Mucosa of descending colon (tissue), 3 donors: ENCODE measurements at regions not wholly inside any gene's neighbourhood (a gene's known extent, or its start where the extent isn't known, plus 50 kb on each side); places are given as distances from the start of the nearest gene placed in this dataset.

ENCODE experiments used
- ATAC-seq: fragments of 200-7000 bp; cut with Tn5 transposase; one replicate; pipeline ENCODE4 v1.9.1; 2020; ENCODE audit warnings: mild to moderate bottlenecking, moderate library complexity
- DNase-seq, 3 donors: peaks; one replicate each; pipeline ENCODE4 v3.0.0-alpha.2; 2020
- H3K36me3 ChIP-seq: fragments of 200-600 bp; one replicate; pipeline ENCODE4 v1.8.0; 2021; ENCODE audit warnings: low read depth, mild to moderate bottlenecking
- H3K4me1 ChIP-seq: fragments of 200-600 bp; one replicate; pipeline ENCODE4 v1.8.0; 2021; ENCODE audit warnings: low read depth, mild to moderate bottlenecking
- H3K4me3 ChIP-seq: fragments of 200-600 bp; one replicate; pipeline ENCODE4 v1.8.0; 2021; ENCODE audit warnings: mild to moderate bottlenecking
- H3K9me3 ChIP-seq: fragments of 200-600 bp; one replicate; pipeline ENCODE4 v1.8.0; 2021; ENCODE audit warnings: mild to moderate bottlenecking
- intact Hi-C, 2 donors: fragments of 100-400 bp; cut with DNase I in 1 of 2; cut with micrococcal nuclease in 1 of 2; formaldehyde crosslinking; loops; one replicate each; pipeline versions ENCODE4 v1.11.0 to v1.11.1; 2022; cut with DNase I, micrococcal nuclease
- TF ChIP-seq, protein P1 (sequence below): fragments of 200-600 bp; IDR thresholded peaks from one replicate; pipeline ENCODE4 v1.8.0; 2022; ENCODE audit warnings: antibody characterized with exemption, mild to moderate bottlenecking
- donor health status: DM: no; HTN: no; CAD: no; lungs with moderate emphysema.
- donor health status: DM: no; HTN: no; CAD: no.
- donor health status: DM: no; HTN: yes; CAD: no.

GRCh38 chr3:74897006-74897405 is 282.5 kb upstream of the CNTN3 start:
- H3K4me3 ChIP-seq, result no peak overlapping the region
- ATAC-seq (no peak), DNase-seq (no peak)
- H3K36me3 ChIP-seq, result no peaks in the 10 kb centered on the region
- TF ChIP-seq, protein P1, sequence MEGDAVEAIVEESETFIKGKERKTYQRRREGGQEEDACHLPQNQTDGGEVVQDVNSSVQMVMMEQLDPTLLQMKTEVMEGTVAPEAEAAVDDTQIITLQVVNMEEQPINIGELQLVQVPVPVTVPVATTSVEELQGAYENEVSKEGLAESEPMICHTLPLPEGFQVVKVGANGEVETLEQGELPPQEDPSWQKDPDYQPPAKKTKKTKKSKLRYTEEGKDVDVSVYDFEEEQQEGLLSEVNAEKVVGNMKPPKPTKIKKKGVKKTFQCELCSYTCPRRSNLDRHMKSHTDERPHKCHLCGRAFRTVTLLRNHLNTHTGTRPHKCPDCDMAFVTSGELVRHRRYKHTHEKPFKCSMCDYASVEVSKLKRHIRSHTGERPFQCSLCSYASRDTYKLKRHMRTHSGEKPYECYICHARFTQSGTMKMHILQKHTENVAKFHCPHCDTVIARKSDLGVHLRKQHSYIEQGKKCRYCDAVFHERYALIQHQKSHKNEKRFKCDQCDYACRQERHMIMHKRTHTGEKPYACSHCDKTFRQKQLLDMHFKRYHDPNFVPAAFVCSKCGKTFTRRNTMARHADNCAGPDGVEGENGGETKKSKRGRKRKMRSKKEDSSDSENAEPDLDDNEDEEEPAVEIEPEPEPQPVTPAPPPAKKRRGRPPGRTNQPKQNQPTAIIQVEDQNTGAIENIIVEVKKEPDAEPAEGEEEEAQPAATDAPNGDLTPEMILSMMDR, result no peak
- intact Hi-C loops, result no loop called here
- H3K4me1 ChIP-seq, result no peaks in the 10 kb centered on the region
- no peaks in the 10 kb centered on the region for H3K9me3 ChIP-seq

- ATAC-seq, result no peak
- intact Hi-C loops, result no loop called here
- no peaks in the 10 kb centered on the region for H3K9me3 ChIP-seq
These were observed 276.9 kb upstream of the CNTN3 start for GRCh38 chr3:74891312-74891711.

GRCh38 chr3:74883690-74884089 is 269.2 kb upstream of the CNTN3 start:
- no peaks in the 10 kb centered on the region for H3K9me3 ChIP-seq
- TF ChIP-seq, protein P1, result no peak
- no peaks in the 10 kb centered on the region for H3K36me3 ChIP-seq
- H3K4me3 ChIP-seq, result no peak overlapping the region
- no peaks in the 10 kb centered on the region for H3K4me1 ChIP-seq
- DNase-seq (peak in 1 of 3 donors; percentile 2), ATAC-seq (no peak)
- intact Hi-C loops, result no loop called here

More at GRCh38 chr3:74891312-74891711, 276.9 kb upstream of the CNTN3 start:
- DNase-seq, result no peak
- TF ChIP-seq, protein P1, result no peak
- Histone ChIP-seq H3K36me3 (no peaks in the 10 kb centered on the region), H3K4me1 (no peaks in the 10 kb centered on the region), H3K4me3 (no peak overlapping the region)

DNA sequence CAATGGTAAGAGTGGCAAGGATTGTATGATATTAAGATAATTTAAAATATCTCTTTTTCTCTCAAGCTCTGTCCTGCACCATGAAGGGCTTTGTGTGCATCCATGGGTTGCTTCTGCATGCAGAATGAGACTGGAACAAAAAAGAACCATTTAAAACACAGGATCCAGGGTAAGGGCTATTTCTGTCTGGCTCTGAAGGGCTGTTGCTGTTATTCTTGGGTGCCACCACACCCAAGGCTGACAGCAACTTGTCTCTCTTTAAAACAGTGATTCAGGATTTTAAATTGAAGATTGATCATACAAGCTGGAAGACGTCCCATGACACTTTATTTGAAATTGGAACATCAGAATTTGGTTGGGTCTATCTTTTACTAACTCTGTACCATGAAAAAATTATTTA is 268.8 kb upstream of the CNTN3 start:
- H3K4me1 ChIP-seq, result no peaks in the 10 kb centered on the region
- intact Hi-C loops, result no loop called here
- no peaks in the 10 kb centered on the region for H3K9me3 ChIP-seq
- no peak for ATAC-seq
- H3K4me3 ChIP-seq, result no peak overlapping the region
- TF ChIP-seq, protein P1, result no peak
- no peaks in the 10 kb centered on the region for H3K36me3 ChIP-seq
- DNase-seq, result no peak

DNA sequence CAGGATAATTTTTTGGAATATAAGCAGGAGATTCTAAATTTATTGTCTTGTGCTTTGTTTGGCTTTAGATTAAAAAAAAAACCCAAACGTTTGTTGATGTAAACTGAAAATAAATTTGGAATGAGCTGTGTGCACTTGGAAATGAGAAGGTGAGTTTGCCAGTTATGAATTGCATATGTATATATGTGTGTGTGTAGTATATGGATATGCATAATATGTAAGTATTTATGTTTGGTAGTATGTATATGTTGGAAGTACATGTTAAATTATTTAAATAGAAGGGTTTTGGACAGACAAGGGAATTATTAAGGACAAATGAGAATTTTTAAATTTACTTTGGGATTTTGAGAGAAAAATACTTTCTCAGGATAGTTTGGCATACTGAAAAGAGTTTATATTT is 265.8 kb upstream of the CNTN3 start:
- Histone ChIP-seq H3K36me3 (no peaks in the 10 kb centered on the region), H3K4me1 (no peaks in the 10 kb centered on the region), H3K9me3 (no peaks in the 10 kb centered on the region), H3K4me3 (no peak overlapping the region)
- TF ChIP-seq, protein P1, result no peak
- DNase-seq, result no peak
- no peak for ATAC-seq
- intact Hi-C loops, result no loop called here

DNA sequence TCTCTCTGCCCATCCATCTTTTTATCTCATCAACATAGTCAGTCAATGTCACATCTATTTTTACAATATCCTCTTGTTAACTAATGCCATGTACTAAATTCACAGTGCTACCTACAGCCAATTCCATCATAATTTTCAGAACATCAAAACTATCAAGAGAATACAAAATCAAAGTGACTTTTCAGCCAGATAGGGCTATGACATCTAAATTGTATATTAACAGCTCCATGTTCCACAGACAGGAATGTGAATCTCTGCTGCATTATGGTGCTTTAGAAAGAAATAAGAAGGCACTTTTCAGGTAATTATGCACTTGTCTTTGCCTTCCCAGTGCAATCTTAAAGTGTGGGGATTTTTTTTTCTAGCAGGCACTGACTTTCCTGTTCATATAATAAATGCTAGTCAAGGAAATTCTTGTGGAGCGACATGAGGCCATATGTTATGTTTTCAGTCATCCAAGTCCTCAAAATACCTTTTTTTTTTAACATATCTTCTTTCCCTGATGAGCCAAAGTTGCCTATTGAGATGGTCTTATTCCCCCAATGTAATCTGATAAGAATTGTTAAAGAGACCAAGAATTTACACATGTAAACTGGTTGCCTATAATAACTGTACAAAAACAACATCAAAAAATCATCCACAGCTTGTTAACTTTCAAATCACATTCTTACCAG is 252.0 kb upstream of the CNTN3 start:
- Histone ChIP-seq H3K36me3 (no peaks in the 10 kb centered on the region), H3K9me3 (no peaks in the 10 kb centered on the region), H3K4me1 (no peaks in the 10 kb centered on the region), H3K4me3 (no peak overlapping the region)
- DNase-seq, result no peak
- intact Hi-C loops, result no loop called here
- ATAC-seq, result no peak
- TF ChIP-seq, protein P1, result no peak
